ENCODE measurements at regions not wholly inside any gene's neighbourhood (a gene's known extent, or its start where the extent isn't known, plus 50 kb on each side); places are given as distances from the start of the nearest gene placed in this dataset.

- CTCF ChIA-PET: no interaction called here
- no peak for TF ChIP-seq CTCF (IDR thresholded peaks at IDR 0.05)
- Histone ChIP-seq H3K27ac (ENCODE audit: low read depth in 1 of 2, low read length in 2 of 2) (no peak overlapping the region), H3K27me3 (ENCODE audit: control insufficient read depth in 1 of 2, insufficient read depth in 2 of 2, low read length in 2 of 2) (no peaks in the 10 kb centered on the region), H3K9me3 (ENCODE audit: control insufficient read depth in 1 of 2, insufficient read depth in 1 of 2, low read length in 2 of 2) (peaks cover 0 to 3% of the 10 kb centered on the region in 2 experiments), H3K4me1 (ENCODE audit: insufficient read depth, low read length) (no peaks in the 10 kb centered on the region), H3K36me3 (ENCODE audit: insufficient read depth, low read length) (no peaks in the 10 kb centered on the region), H3K4me3 (ENCODE audit: low read length) (no peak overlapping the region)
- intact Hi-C loops (cut with DNase I, micrococcal nuclease): no loop called here
- POLR2A ChIA-PET: no interaction called here
- ATAC-seq (ENCODE audit: poor library complexity): no peak
- Mint-ChIP-seq H3K27me3 (no peaks in the 10 kb centered on the region), H3K4me1 (ENCODE audit: low read depth) (no peaks in the 10 kb centered on the region), H3K36me3 (ENCODE audit: low read depth) (no peaks in the 10 kb centered on the region), H3K27ac (no peak overlapping the region), H3K9me3 (no peaks in the 10 kb centered on the region), H3K4me3 (no peak overlapping the region)
- DNase-seq: no peak
Measured at GRCh38 chr4:138765442-138765841, 250.1 kb upstream of the NOCT start.

GRCh38 chr4:138761638-138762220 is 253.9 kb upstream of the NOCT start:
- peaks cover 0 to 2% of the 10 kb centered on the region in 2 experiments for H3K27me3 ChIP-seq (ENCODE audit: control insufficient read depth in 1 of 2, insufficient read depth in 2 of 2, low read length in 2 of 2)
- no peak for TF ChIP-seq CTCF (IDR thresholded peaks at IDR 0.05)
- no peaks in the 10 kb centered on the region for H3K9me3 ChIP-seq (ENCODE audit: control insufficient read depth in 1 of 2, insufficient read depth in 1 of 2, low read length in 2 of 2)
- H3K4me1 ChIP-seq (ENCODE audit: insufficient read depth, low read length): no peaks in the 10 kb centered on the region
- no peak overlapping the region for H3K27ac Mint-ChIP-seq
- no peaks in the 10 kb centered on the region for H3K4me1 Mint-ChIP-seq (ENCODE audit: low read depth)
- DNase-seq (no peak), ATAC-seq (ENCODE audit: poor library complexity) (no peak)
- H3K36me3 Mint-ChIP-seq (ENCODE audit: low read depth): no peaks in the 10 kb centered on the region
- no peaks in the 10 kb centered on the region for H3K9me3 Mint-ChIP-seq
- no peak overlapping the region for H3K27ac ChIP-seq (ENCODE audit: low read depth in 1 of 2, low read length in 2 of 2)
- CTCF ChIA-PET: no interaction called here
- no peaks in the 10 kb centered on the region for H3K27me3 Mint-ChIP-seq
- H3K4me3 Mint-ChIP-seq: no peak overlapping the region
- no peaks in the 10 kb centered on the region for H3K36me3 ChIP-seq (ENCODE audit: insufficient read depth, low read length)
- no peak overlapping the region for H3K4me3 ChIP-seq (ENCODE audit: low read length)
- intact Hi-C loops (cut with DNase I, micrococcal nuclease): no loop called here
- POLR2A ChIA-PET: no interaction called here

GRCh38 chr4:138759554-138759902 is 256.1 kb upstream of the NOCT start:
- no peaks in the 10 kb centered on the region for H3K36me3 Mint-ChIP-seq (ENCODE audit: low read depth)
- ChIA-PET POLR2A (no interaction called here), CTCF (no interaction called here)
- no peak overlapping the region for H3K4me3 Mint-ChIP-seq
- intact Hi-C loops (cut with DNase I, micrococcal nuclease): no loop called here
- ATAC-seq (ENCODE audit: poor library complexity): no peak
- no peak overlapping the region for H3K27ac Mint-ChIP-seq
- DNase-seq: no peak
- H3K9me3 Mint-ChIP-seq: peaks cover 3% of the 10 kb centered on the region
- H3K27me3 Mint-ChIP-seq: peaks cover 10% of the 10 kb centered on the region
- Histone ChIP-seq H3K36me3 (ENCODE audit: insufficient read depth, low read length) (no peaks in the 10 kb centered on the region), H3K27ac (ENCODE audit: low read depth in 1 of 2, low read length in 2 of 2) (no peak overlapping the region), H3K27me3 (ENCODE audit: control insufficient read depth in 1 of 2, insufficient read depth in 2 of 2, low read length in 2 of 2) (peaks cover 0 to 2% of the 10 kb centered on the region in 2 experiments), H3K9me3 (ENCODE audit: control insufficient read depth in 1 of 2, insufficient read depth in 1 of 2, low read length in 2 of 2) (no peaks in the 10 kb centered on the region), H3K4me3 (ENCODE audit: low read length) (no peak overlapping the region), H3K4me1 (ENCODE audit: insufficient read depth, low read length) (no peaks in the 10 kb centered on the region)
- no peaks in the 10 kb centered on the region for H3K4me1 Mint-ChIP-seq (ENCODE audit: low read depth)
- no peak for TF ChIP-seq CTCF (IDR thresholded peaks at IDR 0.05)

Measured in CD4-positive, alpha-beta T cell (primary cell).